ENCODE measurements at regions not wholly inside any gene's neighbourhood (a gene's known extent, or its start where the extent isn't known, plus 50 kb on each side); places are given as distances from the start of the nearest gene placed in this dataset.

- no peak for DNase-seq (ENCODE audit: low read depth, low spot score)
These were observed 61.3 kb upstream of the LPP start for GRCh38 chr3:188092648-188093047.

- no peak for DNase-seq (ENCODE audit: low read depth, low spot score)
These were observed 58.5 kb upstream of the LPP start for GRCh38 chr3:188095431-188095830.

GRCh38 chr3:188097791-188098190 is 56.2 kb upstream of the LPP start:
- DNase-seq (ENCODE audit: low read depth, low spot score), result no peak

- no peak for DNase-seq (ENCODE audit: low read depth, low spot score)
These were observed 54.0 kb upstream of the LPP start for GRCh38 chr3:188099907-188100306.

- DNase-seq (ENCODE audit: low read depth, low spot score), result no peak
These were observed 51.0 kb upstream of the LPP start for GRCh38 chr3:188102861-188103547.

GRCh38 chr3:188104050-188104449 is 49.9 kb upstream of the LPP start:
- no peak for DNase-seq (ENCODE audit: low read depth, low spot score)
